ENCODE measurements at regions not wholly inside any gene's neighbourhood (a gene's known extent, or its start where the extent isn't known, plus 50 kb on each side); places are given as distances from the start of the nearest gene placed in this dataset.

GRCh38 chr9:90307167-90307833 is 335.3 kb downstream of the DIRAS2 start:
- no peak for DNase-seq (ENCODE audit: extremely low read depth, low read depth, low spot score)

GRCh38 chr9:90307891-90308290 is 334.7 kb downstream of the DIRAS2 start:
- no peak for DNase-seq (ENCODE audit: extremely low read depth, low read depth, low spot score)

- no peak for DNase-seq (ENCODE audit: extremely low read depth, low read depth, low spot score)
These were observed 333.9 kb downstream of the DIRAS2 start for GRCh38 chr9:90308691-90309090.

- no peak for DNase-seq (ENCODE audit: extremely low read depth, low read depth, low spot score)
These were observed 332.7 kb downstream of the DIRAS2 start for GRCh38 chr9:90309809-90310520.

- no peak for DNase-seq (ENCODE audit: extremely low read depth, low read depth, low spot score)
These were observed 332.1 kb downstream of the DIRAS2 start for GRCh38 chr9:90310521-90310876.

GRCh38 chr9:90311811-90312210 is 330.8 kb downstream of the DIRAS2 start:
- DNase-seq (ENCODE audit: extremely low read depth, low read depth, low spot score) = no peak

- DNase-seq (ENCODE audit: extremely low read depth, low read depth, low spot score) = no peak
These were observed 320.3 kb downstream of the DIRAS2 start for GRCh38 chr9:90322296-90322695.

GRCh38 chr9:90325913-90326653 is 316.5 kb downstream of the DIRAS2 start:
- DNase-seq (ENCODE audit: extremely low read depth, low read depth, low spot score) = no peak

- no peak for DNase-seq (ENCODE audit: extremely low read depth, low read depth, low spot score)
These were observed 312.4 kb downstream of the DIRAS2 start for GRCh38 chr9:90330231-90330630.

GRCh38 chr9:90331826-90332575 is 310.6 kb downstream of the DIRAS2 start:
- DNase-seq (ENCODE audit: extremely low read depth, low read depth, low spot score) = no peak

- no peak for DNase-seq (ENCODE audit: extremely low read depth, low read depth, low spot score)
These were observed 309.4 kb downstream of the DIRAS2 start for GRCh38 chr9:90333226-90333625.

- no peak for DNase-seq (ENCODE audit: extremely low read depth, low read depth, low spot score)
These were observed 302.2 kb downstream of the DIRAS2 start for GRCh38 chr9:90340421-90340820.

GRCh38 chr9:90342607-90343006 is 300.0 kb downstream of the DIRAS2 start:
- DNase-seq (ENCODE audit: extremely low read depth, low read depth, low spot score) = no peak

GRCh38 chr9:90343366-90343765 is 299.3 kb downstream of the DIRAS2 start:
- DNase-seq (ENCODE audit: extremely low read depth, low read depth, low spot score) = no peak

- no peak for DNase-seq (ENCODE audit: extremely low read depth, low read depth, low spot score)
These were observed 298.6 kb downstream of the DIRAS2 start for GRCh38 chr9:90343991-90344390.

GRCh38 chr9:90365666-90366065 is 277.0 kb downstream of the DIRAS2 start:
- DNase-seq (ENCODE audit: extremely low read depth, low read depth, low spot score) = no peak

GRCh38 chr9:90368241-90368640 is 274.4 kb downstream of the DIRAS2 start:
- DNase-seq (ENCODE audit: extremely low read depth, low read depth, low spot score) = no peak

GRCh38 chr9:90368928-90369327 is 273.7 kb downstream of the DIRAS2 start:
- no peak for DNase-seq (ENCODE audit: extremely low read depth, low read depth, low spot score)

GRCh38 chr9:90379771-90380170 is 262.9 kb downstream of the DIRAS2 start:
- no peak for DNase-seq (ENCODE audit: extremely low read depth, low read depth, low spot score)

GRCh38 chr9:90385146-90385545 is 257.5 kb downstream of the DIRAS2 start:
- no peak for DNase-seq (ENCODE audit: extremely low read depth, low read depth, low spot score)

Data from glomerular endothelial cell (primary cell).